NCI-H1105 (cell line): ENCODE measurements at regions not wholly inside any gene's neighbourhood (a gene's known extent, or its start where the extent isn't known, plus 50 kb on each side); places are given as distances from the start of the nearest gene placed in this dataset.
"Not testable (repeated sequence)": the region's sequence is repeated elsewhere in the genome, so short reads cannot be mapped to it uniquely, and the experiment has no call there.

Experiments used
- DNase-seq: peaks from one replicate; lab custom pipeline; 2025; lab: John Stamatoyannopoulos, UW

DNA sequence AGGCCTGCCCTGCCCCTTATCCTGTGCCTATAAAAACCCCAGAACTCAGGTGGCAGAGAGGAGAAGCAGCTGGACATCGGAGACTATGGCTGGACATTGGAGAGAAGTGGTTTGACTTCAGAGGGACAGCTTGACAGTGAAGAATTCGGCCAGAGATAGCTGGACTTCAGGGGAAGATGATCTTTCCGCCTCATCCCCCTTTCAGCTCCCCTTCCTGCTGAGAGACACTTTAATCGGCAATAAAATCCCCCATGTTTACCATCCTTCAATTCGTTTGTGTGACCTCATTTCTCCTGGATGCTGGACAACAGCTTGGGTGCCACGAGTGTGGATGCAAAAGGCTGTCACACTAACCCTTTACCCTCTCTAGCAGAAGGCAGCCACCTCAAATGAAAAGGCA is 134.1 kb upstream of the TUT7 start:
- DNase-seq, result no peak

- DNase-seq, result no peak
These were observed 133.6 kb upstream of the TUT7 start for GRCh38 chr9:86487838-86488233.

DNA sequence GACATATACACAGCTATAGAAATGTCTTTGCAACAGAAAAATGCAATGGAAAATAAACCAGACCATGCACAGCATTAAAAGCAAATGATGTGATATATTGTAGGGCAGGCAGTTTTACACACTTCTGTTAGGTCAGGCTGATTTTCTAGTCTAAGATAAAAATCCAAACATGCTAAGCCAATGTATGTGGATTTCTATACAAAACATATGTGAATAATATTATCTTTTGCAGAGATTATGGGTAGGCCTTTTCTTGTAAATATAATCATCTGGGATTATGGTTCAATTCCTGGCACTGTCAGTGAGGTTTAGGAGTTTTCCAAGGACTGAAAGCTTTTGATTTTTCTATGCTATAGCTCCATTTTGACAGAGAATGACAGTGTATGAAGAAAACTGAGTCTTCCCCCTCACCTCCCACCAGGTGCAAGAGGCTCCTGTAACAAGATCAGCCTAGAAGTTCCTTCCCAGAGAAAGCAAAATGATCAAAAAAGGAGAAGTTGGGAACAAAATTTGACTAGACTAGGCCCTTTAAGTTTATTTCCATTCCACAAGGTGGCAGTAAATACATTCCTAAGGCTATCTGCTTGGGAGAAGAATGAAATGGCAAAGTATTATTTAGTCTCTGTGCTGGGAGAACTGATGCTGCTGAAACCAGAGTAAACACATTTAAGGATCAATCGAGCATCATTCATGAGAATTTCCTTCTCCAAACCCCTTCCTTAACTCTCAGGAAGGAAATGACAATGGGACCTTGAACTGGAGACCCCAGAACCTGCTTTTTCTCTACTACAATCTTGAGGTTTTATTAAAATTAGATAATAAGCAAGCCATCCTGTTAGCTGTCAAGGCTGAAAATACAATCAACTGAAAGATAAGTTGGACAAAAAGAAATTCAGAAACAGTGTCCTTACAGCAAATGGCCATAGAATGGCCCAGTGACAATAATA is 133.0 kb upstream of the TUT7 start:
- peak; percentile 67 for DNase-seq

DNA sequence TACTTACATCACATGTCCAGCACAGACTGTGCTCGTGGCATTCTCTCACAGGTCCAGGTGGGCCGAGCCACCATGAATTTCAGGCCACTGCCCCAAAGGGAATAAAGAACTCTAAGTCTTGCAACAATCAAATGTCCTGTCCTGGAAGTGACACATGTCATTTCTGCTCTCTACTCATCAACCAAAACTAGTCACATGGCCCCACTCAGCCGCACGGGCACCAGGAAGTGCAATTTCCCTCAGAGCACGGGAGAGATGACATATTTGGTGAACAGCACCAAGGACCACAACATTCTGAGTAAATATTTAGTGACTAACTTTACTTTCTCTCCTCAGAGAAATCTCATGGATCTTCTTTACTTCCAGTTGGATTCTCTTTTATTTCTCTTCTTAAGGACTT is 131.1 kb upstream of the TUT7 start:
- DNase-seq, result no peak

GRCh38 chr9:86483496-86483895 is 129.3 kb upstream of the TUT7 start:
- DNase-seq, result no peak

- no peak for DNase-seq
These were observed 127.3 kb upstream of the TUT7 start for GRCh38 chr9:86481466-86481865.

GRCh38 chr9:86475255-86475654 is 121.0 kb upstream of the TUT7 start:
- not testable (repeated sequence) for DNase-seq

GRCh38 chr9:86471171-86471815 is 117.1 kb upstream of the TUT7 start:
- DNase-seq, result no peak

GRCh38 chr9:86470326-86470725 is 116.1 kb upstream of the TUT7 start:
- DNase-seq, result no peak

GRCh38 chr9:86469476-86470250 is 115.5 kb upstream of the TUT7 start:
- DNase-seq, result no peak

DNA sequence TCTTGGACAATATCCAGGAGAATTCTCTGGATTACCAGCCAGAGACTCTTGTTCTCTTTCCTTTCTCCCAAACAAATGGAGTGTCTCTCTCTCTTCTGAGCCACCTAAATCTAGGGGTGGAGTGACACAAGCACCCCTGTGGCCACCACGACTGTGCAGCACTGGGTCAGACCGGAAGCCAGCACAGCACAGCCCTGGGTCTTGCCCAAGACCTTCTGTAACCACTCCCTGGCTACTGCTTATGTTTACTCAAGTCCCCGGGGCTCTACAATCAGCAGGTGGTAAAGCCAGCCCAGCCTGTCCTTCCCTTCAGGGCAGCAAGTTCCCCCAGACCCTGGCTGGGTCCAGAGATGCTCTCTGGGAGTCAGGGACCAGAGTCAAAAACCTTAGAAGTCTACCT is 110.0 kb upstream of the TUT7 start:
- no peak for DNase-seq

- DNase-seq, result no peak
These were observed 106.2 kb upstream of the TUT7 start for GRCh38 chr9:86460216-86461002.

GRCh38 chr9:86459599-86460155 is 105.5 kb upstream of the TUT7 start:
- DNase-seq, result no peak

GRCh38 chr9:86459191-86459590 is 105.0 kb upstream of the TUT7 start:
- no peak for DNase-seq

DNA sequence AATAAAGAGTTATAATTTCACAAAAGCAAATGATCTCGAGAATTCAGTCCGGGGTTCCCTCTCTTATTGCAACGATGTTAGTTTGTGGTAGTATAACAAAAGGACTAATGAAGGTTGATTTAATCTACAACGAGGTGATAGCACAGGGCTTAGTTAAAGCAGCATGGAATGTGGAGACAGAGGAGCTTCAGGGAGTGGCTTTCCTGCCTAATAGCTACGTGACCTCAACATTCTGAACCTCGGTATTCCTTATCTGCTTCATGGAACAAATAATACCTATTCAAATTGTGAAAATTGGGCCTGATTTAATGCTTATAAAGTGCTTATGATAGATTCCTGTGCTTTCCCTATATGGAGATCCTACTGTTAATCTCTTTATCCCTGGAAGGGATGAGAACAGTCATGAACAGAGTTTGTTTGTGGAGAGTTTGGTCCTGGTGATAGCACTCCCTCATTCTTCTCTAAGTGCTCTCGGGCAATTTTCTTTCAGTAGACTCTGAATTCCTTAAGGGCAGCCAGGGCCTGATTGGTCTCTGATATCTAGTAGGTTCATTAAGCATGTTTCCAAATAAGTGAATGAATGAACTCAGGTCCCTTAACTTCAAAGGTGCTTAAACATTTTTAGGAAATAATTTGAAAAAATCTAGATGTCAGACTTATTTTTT is 104.1 kb upstream of the TUT7 start:
- no peak for DNase-seq

GRCh38 chr9:86456416-86456815 is 102.2 kb upstream of the TUT7 start:
- DNase-seq, result no peak

DNA sequence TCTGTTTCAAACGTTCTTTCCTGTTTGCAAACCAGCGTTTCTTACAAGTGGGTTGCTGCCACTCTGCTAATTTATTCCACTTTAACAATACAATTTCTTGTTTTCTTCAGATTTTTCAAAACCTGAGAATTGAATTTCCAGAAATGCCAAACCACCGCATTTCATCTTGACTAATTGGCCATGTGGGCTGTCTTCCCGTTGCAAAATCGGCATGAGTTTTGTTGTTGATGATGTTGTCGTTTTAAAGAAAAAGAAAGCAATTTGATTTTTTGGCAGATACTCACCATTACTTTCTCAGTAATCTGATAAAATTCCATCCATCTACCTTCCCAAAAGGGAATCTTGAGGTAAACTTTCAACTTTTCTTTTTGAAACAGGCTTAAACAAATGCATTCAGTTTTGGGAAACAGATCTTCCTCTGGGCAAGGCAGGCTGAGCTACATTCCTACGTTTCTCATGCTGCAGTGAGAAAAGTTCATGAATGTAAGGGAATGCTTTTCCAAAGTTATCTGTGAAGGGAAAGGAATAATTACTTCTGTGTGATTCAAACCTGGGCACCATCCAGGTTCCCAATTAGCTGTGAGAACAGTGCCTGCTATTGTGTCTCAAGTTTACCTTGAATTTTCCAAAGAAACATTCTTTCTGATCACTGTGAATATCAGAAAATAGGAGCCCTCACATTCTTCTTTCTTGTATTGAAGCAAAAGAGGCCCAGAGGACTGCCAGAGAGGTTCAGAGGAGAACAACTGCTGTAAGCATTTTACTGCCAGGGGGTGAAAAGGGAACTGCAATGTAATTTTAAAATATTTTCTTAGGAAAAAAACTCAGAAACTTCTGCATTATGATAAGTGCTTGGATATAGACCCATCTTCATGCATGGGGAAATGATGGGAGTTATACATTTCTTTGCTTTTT is 100.7 kb upstream of the TUT7 start:
- DNase-seq, result no peak

GRCh38 chr9:86452201-86452828 is 98.1 kb upstream of the TUT7 start:
- no peak for DNase-seq

DNA sequence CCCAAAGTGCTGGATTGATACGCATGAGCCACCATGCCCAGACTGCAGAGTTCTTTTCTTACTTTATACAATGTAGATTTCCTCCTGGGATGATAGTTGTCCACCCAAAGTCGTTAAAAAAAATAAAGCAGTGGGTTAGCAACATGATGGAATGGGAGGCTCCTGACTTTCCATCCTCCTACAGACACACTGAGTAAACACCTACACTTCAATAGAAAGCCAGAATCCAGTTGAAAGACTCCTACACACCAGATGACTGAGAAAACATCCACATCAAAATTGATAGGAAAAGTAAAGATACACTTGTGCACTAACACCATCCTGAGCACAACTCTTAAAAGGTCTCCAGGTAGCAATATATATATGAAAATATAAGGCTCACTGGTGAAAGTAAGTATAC is 95.0 kb upstream of the TUT7 start:
- DNase-seq, result no peak
